GM23338 (cell line): ENCODE measurements at regions not wholly inside any gene's neighbourhood (a gene's known extent, or its start where the extent isn't known, plus 50 kb on each side); places are given as distances from the start of the nearest gene placed in this dataset.

ENCODE experiments used
- ATAC-seq: fragments of 200-7000 bp; cut with Tn5 transposase; 3 replicates; pipeline ENCODE4 v1.9.1; 2020
- DNase-seq: peaks from one replicate; pipeline ENCODE4 v3.0.0-alpha.2; 2015; ENCODE audit warnings: low spot score
- H2AFZ ChIP-seq: fragments of 200-600 bp; sonication (generic); 2 replicates; pipeline ENCODE4 v1.8.0; 2016; ENCODE audit warnings: antibody characterized with exemption, mild to moderate bottlenecking, moderate library complexity
- H3F3A ChIP-seq: fragments of 200-600 bp; sonication (generic); replicated peaks from 2 replicates; pipeline ENCODE4 v1.8.0; 2017; ENCODE audit warnings: antibody characterized with exemption, mixed run types, low read depth
- H3K27ac ChIP-seq: fragments of 200-600 bp; sonication (generic); 2 replicates; pipeline ENCODE4 v1.6.1; 2016; ENCODE audit warnings: low read depth
- H3K27me3 ChIP-seq: fragments of 200-600 bp; sonication (generic); 2 replicates; pipeline ENCODE4 v1.8.0; 2016; ENCODE audit warnings: mild to moderate bottlenecking, mixed run types, moderate library complexity; ENCODE audit not compliant: insufficient read depth
- H3K36me3 ChIP-seq: fragments of 200-600 bp; sonication (generic); 2 replicates; pipeline ENCODE4 v1.8.0; 2016; ENCODE audit warnings: mild to moderate bottlenecking; ENCODE audit not compliant: insufficient read depth
- H3K4me1 ChIP-seq: fragments of 200-600 bp; sonication (generic); 2 replicates; pipeline ENCODE4 v1.8.0; 2016; ENCODE audit warnings: mild to moderate bottlenecking, moderate library complexity; ENCODE audit not compliant: insufficient read depth
- H3K4me2 ChIP-seq: fragments of 200-600 bp; sonication (generic); 2 replicates; pipeline ENCODE4 v1.7.1; 2017; ENCODE audit warnings: mixed run types
- H3K4me3 ChIP-seq: fragments of 200-600 bp; sonication (generic); 2 replicates; pipeline ENCODE4 v1.6.1; 2016; ENCODE audit warnings: mixed run types
- H3K79me2 ChIP-seq: fragments of 200-600 bp; sonication (generic); replicated peaks from 2 replicates; pipeline ENCODE4 v1.8.0; 2017; ENCODE audit warnings: mild to moderate bottlenecking; ENCODE audit not compliant: insufficient read depth
- H3K9me2 ChIP-seq: fragments of 200-600 bp; sonication (generic); 2 replicates; pipeline ENCODE4 v1.8.0; 2017; ENCODE audit not compliant: insufficient read depth
- H4K20me1 ChIP-seq: fragments of 200-600 bp; sonication (generic); replicated peaks from 2 replicates; pipeline ENCODE4 v1.8.0; 2017; ENCODE audit warnings: mild to moderate bottlenecking; ENCODE audit not compliant: insufficient read depth
- H3K27ac Mint-ChIP-seq: 2 replicates; pipeline ENCODE4 v1.8.0; 2020; ENCODE audit warnings: inconsistent platforms, mild to moderate bottlenecking, moderate library complexity, mixed read lengths
- H3K27me3 Mint-ChIP-seq: 3 replicates; pipeline ENCODE4 v1.8.0; 2022; ENCODE audit warnings: low read depth, mild to moderate bottlenecking, moderate library complexity, mixed read lengths, inconsistent platforms; ENCODE audit not compliant: insufficient read depth, poor library complexity
- H3K36me3 Mint-ChIP-seq: 3 replicates; pipeline ENCODE4 v1.8.0; 2021; ENCODE audit warnings: low read depth, mild to moderate bottlenecking, inconsistent platforms, moderate library complexity, mixed read lengths
- H3K4me1 Mint-ChIP-seq: 3 replicates; pipeline ENCODE4 v1.8.0; 2020; ENCODE audit warnings: mild to moderate bottlenecking, inconsistent platforms, mixed read lengths
- H3K4me3 Mint-ChIP-seq: 3 replicates; pipeline ENCODE4 v1.8.0; 2021; ENCODE audit warnings: moderate library complexity, mild to moderate bottlenecking, inconsistent platforms, mixed read lengths
- H3K9me3 Mint-ChIP-seq: 3 replicates; pipeline ENCODE4 v1.8.0; 2020; ENCODE audit warnings: moderate library complexity, mild to moderate bottlenecking, inconsistent platforms, mixed read lengths
- CTCF ChIP-seq, 2 experiments: fragments of 200-600 bp in 1 of 2; sonication (generic) in 1 of 2; conservative IDR thresholded peaks; 2 replicates each; pipeline versions ENCODE4 v1.5.1 to v1.6.1; 2016 to 2017; ENCODE audit warnings: antibody characterized with exemption in 2 of 2, low read depth in 2 of 2, mild to moderate bottlenecking in 2 of 2, moderate library complexity in 1 of 2
- STAT1 ChIP-seq: IDR thresholded peaks from one replicate; pipeline ENCODE4 v1.6.1; 2016; ENCODE audit warnings: antibody characterized with exemption; ENCODE audit not compliant: unreplicated experiment
- ZNF114 ChIP-seq: fragments of 250-450 bp; sonication (Bioruptor Pico); IDR thresholded peaks from 2 replicates; pipeline ENCODE4 v1.5.0; 2020; ENCODE audit warnings: mild to moderate bottlenecking, moderate library complexity
- ZNF331 ChIP-seq: fragments of 250-450 bp; sonication (Bioruptor Pico); IDR thresholded peaks from 2 replicates; pipeline ENCODE4 v1.5.0; 2020; ENCODE audit warnings: low read depth, mild to moderate bottlenecking, moderate library complexity
- ZNF462 ChIP-seq: fragments of 250-450 bp; sonication (Bioruptor Pico); IDR thresholded peaks from 2 replicates; pipeline ENCODE4 v1.5.0; 2020; ENCODE audit warnings: mild to moderate bottlenecking, moderate library complexity

GRCh38 chr3:110528305-110529121 is 543.1 kb upstream of the NECTIN3 start (continued):
- TF ChIP-seq CTCF (conservative IDR thresholded peaks at IDR 0.05; ENCODE audit: low read depth in 2 of 2) = no peak
- no peak for TF ChIP-seq ZNF462 (CRISPR knock-in tag)
- no peak for TF ChIP-seq ZNF114 (CRISPR knock-in tag)

GRCh38 chr3:110530902-110531301 is 540.7 kb upstream of the NECTIN3 start:
- H2AFZ ChIP-seq = no peak overlapping the region
- H3K79me2 ChIP-seq = no peaks in the 10 kb centered on the region
- no peaks in the 10 kb centered on the region for H3K27me3 Mint-ChIP-seq
- TF ChIP-seq ZNF462 (CRISPR knock-in tag) (no peak), ZNF331 (CRISPR knock-in tag) (no peak), STAT1 (no peak)

More at GRCh38 chr3:110530902-110531301, 540.7 kb upstream of the NECTIN3 start:
- Histone ChIP-seq H3K4me1 (peaks cover 32% of the 10 kb centered on the region), H3K27ac (no peak overlapping the region), H3K4me2 (no peak overlapping the region), H3K9me2 (peaks cover 9% of the 10 kb centered on the region; the same call in 1 of the 2 replicates), H3F3A (no peaks in the 10 kb centered on the region), H3K27me3 (no peaks in the 10 kb centered on the region), H4K20me1 (no peaks in the 10 kb centered on the region), H3K4me3 (no peak overlapping the region), H3K36me3 (0 out of 2 replicates have a peak, but pooled peaks cover 2% of the 10 kb centered on the region)
- ATAC-seq (no peak), DNase-seq (no peak)
- Mint-ChIP-seq H3K4me1 (peaks cover 31% of the 10 kb centered on the region), H3K36me3 (peaks cover 26% of the 10 kb centered on the region), H3K9me3 (peaks cover 6% of the 10 kb centered on the region; the same call in 2 of the 3 replicates), H3K27ac (no peak overlapping the region), H3K4me3 (no peak overlapping the region)
